Dermis microvascular lymphatic vessel endothelial cell (primary cell): ENCODE measurements at regions not wholly inside any gene's neighbourhood (a gene's known extent, or its start where the extent isn't known, plus 50 kb on each side); places are given as distances from the start of the nearest gene placed in this dataset.

Experiments used
- DNase-seq, 2 donors: peaks; one replicate each; pipeline versions ENCODE4 v3.0.0 to v3.0.0-alpha.2; 2010; ENCODE audit warnings: low read depth in 2 of 2

DNA sequence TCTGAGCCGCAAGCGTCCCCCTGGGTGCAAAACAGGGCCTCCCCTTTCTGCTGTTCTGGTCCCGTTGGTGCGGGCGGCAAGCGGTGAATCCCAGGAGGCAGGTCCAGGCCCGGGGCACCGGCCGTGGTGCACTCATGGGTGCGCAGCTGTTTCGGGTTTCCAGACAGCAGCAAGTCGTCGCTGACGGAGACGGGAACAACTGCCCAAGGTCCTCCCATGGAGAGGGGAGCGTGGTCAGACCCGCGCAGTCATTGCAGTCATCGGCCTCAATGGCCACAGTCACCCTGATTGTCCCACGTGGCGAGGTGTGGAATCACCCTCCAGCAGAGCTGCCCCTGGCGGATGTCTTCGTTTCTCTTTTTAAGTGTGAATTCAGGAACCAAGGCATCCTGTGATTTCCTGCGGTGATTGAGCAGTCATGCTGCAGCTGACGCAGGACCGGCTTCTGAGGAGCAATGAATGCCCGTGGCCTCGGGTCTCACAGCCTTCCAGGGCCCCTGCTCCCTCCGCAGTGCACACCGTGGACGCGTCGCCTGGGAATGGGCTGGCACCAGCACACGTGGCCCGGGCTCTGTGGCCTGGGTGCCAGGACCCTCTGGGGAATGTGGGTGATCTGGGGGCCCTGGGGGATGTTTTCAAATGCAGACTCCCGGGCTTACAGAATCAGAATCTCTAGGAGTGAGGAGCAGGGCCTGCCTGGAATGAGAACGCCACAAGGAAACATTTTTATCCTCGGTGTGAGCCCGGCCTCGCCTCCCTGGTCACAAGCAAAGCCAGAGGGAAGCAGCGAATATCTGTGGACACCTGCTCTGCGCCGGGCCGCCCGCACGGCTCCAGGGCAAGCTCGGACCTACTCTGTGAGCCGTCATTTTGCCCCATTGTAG lies 244.2 kb upstream of the SALL3 start:
- DNase-seq, result no peak

DNA sequence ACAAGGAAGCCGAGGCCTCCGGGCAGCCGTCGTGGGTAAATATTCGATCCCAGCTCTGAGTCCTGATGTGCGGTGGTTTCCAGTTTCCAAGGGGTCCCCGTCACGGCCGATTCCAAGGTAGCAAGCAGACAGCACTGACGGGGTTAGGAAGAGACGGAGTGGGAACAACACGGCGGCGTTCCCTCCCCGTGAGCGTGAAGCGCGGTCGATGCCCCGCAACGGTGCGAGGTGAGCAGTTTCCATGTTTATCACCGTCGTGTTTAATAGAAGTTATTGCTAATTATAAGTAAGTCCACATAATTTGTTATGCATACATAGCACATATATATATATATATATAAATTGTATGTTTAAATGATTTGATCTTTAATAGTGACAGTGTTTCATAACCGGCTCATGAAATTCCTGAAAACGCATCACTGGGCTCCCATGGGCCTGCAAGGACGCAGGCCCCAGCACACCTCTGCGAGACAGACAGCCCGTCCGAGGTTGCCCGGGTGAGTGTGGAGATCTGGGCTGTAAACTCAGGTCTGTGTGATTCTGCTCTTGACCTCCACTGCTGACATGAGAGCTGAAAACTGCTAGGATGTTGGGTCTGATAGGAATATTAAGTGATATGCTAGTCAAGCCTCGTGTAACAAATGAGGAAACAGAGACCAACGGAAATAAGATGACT lies 243.5 kb upstream of the SALL3 start:
- DNase-seq, result no peak

DNA sequence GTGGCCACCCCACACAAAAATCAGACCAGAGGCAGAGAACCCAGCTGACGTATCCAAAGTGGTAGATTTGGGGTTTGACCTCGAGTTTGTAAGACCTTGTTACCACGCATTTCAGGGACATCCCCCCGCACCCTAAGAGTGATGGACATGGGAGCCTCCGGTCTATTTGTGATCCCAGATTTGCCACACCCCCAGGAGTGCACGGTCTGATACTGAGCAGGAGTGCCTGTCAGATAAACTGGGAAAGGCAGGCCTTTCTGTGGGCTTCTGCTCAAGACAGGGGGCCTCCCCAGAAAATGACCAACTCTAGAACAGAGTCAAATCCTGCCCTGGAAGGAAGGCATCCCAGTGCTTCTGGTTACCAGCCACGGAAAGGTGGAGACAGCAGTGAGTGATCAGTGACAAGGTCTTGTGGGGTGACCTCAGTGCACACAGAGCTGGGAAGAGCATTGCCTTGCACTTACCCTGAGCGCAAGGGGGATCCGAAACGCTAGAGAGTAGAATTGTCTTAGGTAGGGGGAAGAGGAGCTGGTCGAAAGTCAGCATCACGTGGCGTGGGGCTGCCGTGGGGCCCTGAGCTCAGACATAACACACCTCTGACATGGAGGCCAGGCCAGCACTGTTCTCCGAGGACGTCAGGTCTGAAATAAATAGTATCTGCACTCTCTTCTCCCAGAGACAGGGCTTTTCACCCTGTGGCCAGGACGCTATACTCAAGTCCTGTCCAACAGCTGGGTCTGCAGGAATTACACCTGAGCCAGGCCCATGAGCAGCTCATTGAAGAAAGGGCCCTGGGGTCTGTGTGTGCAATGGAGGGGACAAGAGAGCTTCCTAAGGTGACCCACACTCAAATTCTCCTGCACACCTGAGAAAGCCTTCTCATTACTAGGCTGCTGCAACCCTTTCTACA lies 242.4 kb upstream of the SALL3 start:
- no peak for DNase-seq

DNA sequence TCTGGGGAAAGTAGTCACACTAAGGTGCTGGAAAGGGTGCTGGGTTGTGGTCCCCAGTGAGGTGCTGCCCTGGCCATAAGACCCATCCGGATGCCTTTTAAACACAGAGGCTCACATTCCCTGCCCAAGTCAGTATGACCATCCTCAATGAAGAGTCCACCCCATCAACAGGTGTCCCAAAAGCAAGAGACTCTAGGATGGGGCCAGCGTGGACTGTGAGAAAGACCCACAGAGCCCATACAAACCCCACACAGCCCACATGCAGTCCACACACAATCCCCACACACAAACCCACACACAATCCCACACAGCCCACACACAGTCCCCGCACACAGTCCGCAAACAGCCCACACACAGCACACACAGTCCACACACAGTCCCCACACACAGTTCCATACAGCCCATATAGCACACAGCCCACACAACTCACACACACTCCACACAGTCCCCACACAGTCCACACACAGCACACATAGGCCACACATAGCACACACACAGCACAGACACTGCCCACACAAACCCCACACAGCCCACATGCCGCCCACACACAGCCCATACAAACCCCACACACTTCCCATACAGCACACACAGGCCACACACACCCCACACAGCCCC lies 241.4 kb upstream of the SALL3 start:
- DNase-seq, result no peak

DNA sequence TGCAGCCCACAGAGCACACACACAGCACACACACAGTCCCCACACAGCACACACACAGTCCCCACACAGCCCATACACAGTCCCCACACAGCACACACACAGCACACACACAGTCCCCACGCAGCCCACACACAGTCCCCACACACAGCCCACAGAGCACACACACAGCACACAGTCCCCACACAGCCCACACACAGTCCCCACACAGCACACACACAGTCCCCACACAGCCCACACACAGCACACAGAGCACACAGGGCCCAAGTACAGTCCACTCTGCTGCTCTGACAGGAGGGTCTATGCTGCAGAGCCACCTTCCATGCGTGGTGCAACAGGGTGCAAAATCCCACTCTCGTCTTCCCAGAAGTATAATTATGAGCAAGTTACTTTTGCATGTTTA lies 240.5 kb upstream of the SALL3 start:
- DNase-seq, result no peak

DNA sequence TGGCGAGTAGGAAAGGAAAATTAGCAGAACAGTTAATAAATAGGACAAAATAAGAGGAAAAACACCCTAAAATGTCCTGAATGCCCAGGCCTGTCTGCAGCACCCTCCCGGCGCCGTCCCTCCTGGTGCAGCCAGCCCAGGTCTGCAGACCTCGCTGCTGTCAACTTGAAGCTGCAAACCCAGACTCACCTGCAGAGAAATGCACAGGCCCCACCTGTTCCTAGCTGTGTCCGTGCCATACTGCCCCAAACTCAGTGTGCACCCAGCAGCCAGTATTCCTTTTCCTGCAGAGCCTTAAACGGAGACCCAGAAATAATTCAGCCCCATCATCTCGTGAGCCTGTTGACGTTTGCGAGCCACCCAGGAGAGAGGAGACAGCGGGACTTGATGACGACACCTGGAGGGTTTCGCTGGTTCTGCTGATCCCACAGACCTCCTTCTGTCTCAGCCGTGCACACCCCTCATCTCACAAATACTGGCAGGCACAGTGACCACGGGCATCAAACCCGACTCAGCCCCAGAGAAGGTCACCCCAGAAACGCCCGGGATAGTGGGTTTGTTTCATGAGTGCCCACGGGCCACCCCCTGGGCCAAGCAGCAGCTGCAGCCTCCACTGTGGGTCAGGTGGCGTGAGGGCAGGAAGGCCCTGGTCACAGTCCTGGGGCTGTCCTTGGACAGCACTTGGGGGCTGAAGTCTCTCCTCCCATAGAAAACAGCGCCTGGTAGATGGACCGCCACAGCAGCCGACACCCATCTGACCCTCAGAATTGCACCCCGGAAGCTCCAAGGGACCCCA lies 239.5 kb upstream of the SALL3 start:
- no peak for DNase-seq

DNA sequence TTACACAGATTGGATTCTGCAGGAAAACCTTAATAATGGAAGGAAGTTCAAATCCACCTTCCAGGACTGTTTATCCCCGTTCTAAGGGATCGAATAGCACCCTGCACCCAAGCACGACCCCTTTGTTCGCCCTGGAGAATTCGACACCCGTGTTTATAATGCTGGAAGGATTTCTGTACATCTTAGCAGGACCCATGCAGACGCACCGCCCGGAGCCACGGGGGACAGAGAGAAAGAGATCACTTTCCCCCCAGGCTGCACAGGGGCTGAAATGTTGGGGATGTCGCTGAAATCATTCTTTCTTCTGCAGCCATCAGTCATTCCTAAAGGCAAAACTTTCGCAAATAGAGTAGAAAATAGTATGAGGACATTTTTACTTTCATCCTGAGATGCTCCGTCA lies 238.7 kb upstream of the SALL3 start:
- no peak for DNase-seq

DNA sequence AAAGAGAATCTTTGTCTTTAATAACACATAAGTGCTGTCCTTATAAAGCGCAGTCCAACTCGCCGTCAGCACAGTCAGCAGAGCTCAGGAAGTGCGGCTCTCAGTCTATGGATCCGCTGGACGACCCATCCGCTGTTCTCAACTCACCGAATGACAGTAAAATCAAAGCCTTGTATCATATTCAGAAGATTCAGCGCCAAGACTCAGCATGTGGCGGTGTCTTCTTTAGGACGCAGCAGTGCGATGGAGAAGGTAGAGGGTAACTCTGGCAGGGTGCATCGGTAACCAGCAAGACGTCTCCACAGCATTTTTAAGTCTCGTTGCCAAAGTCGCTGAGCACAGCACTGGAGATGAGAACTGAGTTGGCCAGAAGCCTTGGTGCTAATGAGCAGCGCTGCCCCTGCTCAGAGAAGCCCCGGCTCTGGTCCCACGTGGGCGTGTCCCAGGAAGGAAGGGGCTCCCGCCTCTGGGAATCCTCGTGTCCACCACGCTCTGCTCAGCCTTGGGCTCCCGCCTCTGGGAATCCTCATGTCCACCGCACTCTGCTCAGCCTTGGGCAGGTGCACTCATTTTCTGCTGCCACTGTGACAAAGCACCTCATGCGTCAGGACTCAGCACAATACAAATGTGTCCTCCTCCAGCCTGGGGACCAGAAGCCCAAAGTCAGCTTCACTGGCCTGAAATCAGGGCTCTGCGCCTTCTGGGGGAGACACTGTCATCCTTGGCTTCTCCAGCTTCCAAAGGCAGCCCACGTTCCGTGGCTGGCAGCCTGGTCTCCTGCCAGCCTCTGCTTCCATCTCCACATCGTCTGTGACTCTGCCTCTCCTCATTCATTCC lies 238.0 kb upstream of the SALL3 start:
- no peak for DNase-seq

DNA sequence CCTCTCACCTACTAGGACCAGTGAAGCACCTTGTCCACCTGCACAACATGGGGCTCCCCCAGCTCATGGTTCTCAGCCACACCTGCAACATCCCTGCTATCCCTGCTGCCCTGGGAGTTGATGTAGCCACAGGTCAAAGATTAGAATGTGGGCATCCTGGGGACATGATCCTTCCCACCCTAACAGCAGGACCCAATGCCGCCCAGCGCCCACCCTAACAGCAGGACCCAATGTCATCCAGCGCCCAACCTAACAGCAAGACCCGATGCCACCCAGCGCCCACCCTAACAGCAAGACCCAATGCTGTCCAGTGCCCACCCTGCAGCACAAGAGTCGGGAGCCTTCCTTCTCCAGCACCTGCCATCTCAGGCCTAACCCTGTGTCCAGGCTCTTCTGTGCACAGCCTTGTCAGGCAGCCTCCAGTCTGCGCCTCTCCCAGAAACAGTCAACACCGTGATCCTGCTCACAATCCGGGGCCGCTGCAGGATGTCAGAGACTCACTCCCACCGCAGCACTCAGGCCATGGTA lies 237.3 kb upstream of the SALL3 start:
- no peak for DNase-seq

DNA sequence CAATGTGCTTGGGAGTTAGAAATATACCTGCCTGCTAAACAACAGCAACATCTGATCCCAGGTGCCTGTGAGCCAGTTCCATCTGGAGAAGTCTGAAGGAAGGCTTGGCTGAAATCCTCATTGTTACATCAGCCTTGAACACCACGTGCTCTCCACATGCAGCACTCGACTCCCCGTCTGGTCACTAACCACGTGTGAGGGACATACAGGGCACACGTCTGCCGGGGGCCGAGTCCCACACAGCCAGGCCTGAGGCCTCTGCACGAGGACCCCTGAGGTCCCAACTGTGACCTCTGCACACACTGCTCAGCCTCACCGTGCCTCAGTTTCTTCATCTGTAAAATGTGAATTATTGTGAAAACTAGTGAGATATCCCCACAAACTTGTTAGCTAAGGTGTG lies 236.5 kb upstream of the SALL3 start:
- no peak for DNase-seq

DNA sequence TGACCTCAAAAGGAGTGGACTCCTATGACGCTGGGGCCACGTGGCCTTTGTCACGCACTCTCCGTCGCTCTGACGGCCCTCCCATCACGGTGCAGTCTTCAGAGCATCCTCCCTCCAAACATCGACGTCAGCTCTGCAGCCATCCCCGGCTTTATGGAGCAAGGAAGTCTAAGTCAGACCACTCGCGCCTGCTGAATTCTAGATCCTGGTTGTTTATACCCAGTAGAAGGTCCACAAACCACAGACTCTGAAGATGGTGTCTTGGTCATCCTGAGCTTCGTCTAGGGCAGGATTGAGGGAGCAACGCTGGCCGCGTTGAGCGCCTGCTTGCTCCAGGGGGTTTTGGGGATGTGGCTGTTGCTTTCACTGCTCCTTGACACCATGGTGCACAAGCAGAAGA lies 228.0 kb upstream of the SALL3 start:
- DNase-seq, result no peak

DNA sequence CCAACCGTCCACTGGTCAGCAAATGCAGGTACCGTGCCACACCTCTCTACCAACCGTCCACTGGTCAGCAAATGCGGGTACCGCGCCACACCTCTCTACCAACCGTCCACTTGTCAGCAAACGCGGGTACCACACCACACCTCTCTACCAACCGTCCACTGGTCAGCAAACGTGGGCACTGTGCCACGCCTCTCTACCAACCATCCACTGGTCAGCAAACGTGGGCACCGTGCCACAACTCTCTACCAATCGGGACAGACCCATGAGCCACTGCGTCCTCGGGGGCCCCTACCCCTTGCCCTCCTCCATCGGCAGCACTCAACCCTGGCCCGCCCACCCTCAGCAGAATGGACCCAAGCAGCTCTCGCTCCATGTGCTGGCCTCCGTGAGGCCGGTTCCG lies 226.4 kb upstream of the SALL3 start:
- no peak for DNase-seq

DNA sequence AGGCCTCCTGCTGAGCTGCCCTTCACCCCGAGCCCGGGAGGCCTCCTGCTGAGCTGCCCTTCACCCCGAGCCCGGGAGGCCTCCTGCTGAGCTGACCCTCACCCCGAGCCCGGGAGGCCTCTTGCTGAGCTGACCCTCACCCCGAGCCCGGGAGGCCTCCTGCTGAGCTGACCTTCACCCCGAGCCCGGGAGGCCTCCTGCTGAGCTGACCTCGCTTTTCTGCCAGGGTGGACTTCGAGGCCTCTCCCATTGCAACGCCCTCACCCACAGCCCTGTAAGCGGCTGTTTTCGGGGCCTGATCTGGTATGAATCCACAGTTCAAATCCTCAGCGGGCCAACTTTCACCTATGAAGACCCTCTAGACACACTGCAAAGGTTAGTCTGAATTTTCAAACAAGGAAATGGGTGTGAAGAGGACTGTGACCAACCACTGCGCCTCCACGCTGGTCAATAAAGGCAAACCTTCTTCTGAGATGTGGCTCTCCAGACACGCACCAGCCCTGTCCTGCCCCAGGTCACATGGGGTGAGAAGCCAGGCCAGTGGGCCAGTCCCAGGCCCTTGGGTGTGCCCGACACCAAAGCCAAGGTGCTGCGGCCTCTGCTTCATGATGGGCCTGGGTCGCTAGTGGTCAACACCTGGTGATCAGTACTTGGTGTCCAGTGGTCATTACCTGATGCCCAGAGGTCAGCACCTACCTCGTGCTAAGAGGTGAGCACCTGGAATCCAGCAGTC lies 225.1 kb upstream of the SALL3 start:
- no peak for DNase-seq

DNA sequence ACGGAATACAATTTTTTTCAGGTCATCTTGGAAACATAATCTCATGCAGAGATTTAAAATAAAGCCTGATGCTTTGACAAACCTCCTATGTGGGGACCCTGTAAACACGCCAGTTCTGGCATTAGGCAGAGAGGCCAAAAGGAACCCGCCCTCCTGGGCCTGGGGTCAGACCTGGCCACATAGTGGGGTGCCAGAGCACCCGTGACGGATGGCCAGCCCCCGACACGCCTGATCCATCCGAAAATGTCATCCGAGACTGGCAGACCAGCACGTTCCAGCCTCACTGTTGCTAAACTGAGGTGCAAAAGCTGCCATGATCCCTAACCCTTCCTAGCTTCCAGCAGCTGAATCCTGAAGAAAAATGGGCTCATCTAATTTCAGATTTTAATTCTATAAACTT lies 222.6 kb upstream of the SALL3 start:
- no peak for DNase-seq

DNA sequence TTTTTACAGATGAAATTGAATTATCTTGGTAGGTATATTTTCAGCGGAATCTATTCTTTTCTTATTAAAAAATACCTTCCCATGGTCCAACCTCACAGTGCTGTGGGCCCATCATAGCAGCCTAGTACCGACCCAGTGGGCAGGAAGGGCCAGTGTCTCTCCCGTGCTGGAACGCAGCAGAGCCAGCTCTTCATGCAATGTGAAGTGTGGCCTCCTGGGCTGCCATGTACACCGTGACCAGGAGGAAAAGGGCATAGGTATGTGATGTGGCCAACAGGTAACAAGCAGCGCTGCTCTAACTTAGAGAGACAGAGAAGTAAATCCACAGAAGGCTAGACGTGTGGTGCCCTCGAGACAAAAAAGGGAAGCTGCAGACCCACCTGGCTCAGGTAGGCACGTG lies 221.1 kb upstream of the SALL3 start:
- DNase-seq, result no peak

DNA sequence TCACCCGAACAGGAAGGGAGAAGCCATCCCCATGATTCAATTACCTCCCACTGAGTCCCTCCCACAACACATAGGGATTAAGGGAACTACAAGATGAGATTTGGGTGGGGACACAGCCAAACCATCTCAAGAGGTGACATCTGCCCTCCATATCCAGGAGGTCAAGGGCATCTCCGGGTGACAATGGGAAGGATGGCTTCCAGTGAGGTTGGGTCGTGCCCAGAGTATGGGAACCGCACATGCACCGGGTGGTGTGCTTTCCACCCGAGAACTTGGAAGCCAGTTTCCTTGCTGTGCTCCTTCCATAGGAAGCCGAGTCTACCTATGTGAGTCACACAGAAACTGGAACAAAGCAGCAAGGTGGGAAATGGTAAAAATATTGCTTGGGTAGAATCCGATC lies 216.9 kb upstream of the SALL3 start:
- no peak for DNase-seq

DNA sequence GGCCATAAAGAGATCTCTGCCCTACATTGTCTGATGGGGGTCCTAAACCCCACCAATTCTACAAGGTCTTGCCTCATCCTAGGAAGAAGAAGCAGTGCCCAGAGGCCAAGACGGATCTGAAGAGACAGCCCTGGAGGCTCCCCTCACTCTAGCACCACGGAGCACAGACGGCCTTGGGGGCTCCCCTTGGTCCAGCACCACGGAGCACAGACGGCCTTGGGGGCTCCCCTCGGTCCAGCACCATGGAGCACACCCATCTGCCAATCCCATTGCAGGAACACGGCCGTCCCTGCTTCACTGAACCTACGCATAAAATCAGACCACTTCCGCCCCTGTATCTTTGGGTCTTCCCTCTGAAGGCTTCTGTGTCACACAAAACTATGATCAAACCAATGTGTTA lies 215.1 kb upstream of the SALL3 start:
- DNase-seq, result no peak

DNA sequence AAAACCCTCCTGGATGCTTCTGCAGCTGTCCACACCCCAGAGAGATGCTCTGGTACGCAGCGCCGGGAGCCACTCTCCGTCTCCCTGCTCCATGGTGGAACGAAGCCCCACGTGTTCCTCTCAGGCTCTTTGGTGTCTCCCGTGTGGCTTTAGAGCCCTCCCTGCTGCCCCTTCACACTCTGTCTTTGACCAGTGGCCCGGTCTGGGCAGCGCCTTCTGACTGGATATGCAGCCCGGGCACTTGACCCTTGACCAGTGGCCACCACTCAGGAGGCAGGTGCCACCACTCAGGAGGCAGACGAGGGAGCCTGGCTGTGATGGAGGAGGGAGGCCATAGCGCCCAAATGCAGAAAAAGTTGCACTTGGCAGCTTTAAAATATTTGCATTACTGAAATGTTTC lies 214.5 kb upstream of the SALL3 start:
- DNase-seq, result no peak

DNA sequence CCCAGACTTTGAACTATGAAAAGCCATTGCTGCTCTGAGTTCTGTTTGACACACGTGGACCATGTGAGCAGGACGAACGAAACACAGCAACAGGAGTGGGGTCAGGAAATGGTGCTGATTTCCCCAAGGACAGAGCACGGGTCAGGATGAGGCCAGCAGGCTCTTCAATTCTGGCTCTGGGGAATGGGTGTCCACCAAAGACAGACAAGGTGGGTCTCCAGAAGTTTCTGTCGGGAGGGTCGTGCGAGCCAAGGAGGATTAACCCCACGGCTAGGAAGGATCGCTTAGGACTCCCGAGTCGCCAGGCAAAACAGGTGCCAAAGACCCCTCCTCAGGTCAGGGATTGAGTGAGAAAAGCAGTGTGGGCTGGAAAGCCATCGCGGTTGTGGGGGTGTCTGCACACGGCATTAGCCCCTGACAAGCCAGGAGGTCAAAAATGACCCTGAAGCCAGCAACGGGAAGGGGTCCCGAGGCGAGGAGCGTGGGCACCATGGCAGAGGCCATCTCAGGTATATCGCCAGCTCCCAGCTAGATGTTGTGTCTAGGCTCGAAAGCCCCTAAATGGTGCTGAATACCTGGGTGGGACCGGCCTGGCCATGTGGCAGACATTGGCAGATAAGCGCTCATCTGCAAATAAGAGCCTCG lies 213.9 kb upstream of the SALL3 start:
- DNase-seq, result no peak
